ENCODE measurements at regions not wholly inside any gene's neighbourhood (a gene's known extent, or its start where the extent isn't known, plus 50 kb on each side); places are given as distances from the start of the nearest gene placed in this dataset.

GRCh38 chr5:21654-22233 lies 70.2 kb upstream of the PLEKHG4B start:
- TF ChIP-seq CTCF (IDR thresholded peaks at IDR 0.05) (peak in 1 of 6 experiments; percentile 30), POLR2A (IDR thresholded peaks at IDR 0.05) (no peak)

Measured in adrenal gland (tissue), 5 donors.